ENCODE measurements at regions not wholly inside any gene's neighbourhood (a gene's known extent, or its start where the extent isn't known, plus 50 kb on each side); places are given as distances from the start of the nearest gene placed in this dataset.
"Not testable (repeated sequence)": the region's sequence is repeated elsewhere in the genome, so short reads cannot be mapped to it uniquely, and the experiment has no call there.

- FAIRE-seq = no peak
Measured at GRCh38 chr6:166718516-166718915, 91.5 kb upstream of the RPS6KA2 start.

- no peak for FAIRE-seq
Measured at GRCh38 chr6:166716910-166717617, 90.0 kb upstream of the RPS6KA2 start.

- FAIRE-seq = no peak
Measured at GRCh38 chr6:166715992-166716391, 88.9 kb upstream of the RPS6KA2 start.

GRCh38 chr6:166715065-166715464, 88.0 kb upstream of the RPS6KA2 start:
- no peak for FAIRE-seq

GRCh38 chr6:166714581-166714980, 87.5 kb upstream of the RPS6KA2 start:
- FAIRE-seq = no peak

- no peak for FAIRE-seq
Measured at GRCh38 chr6:166714187-166714510, 87.1 kb upstream of the RPS6KA2 start.

- FAIRE-seq = no peak
Measured at GRCh38 chr6:166713434-166714186, 86.6 kb upstream of the RPS6KA2 start.

- no peak for FAIRE-seq
Measured at GRCh38 chr6:166712286-166713228, 85.5 kb upstream of the RPS6KA2 start.

- no peak for FAIRE-seq
Measured at GRCh38 chr6:166710084-166710483, 83.0 kb upstream of the RPS6KA2 start.

- FAIRE-seq = no peak
Measured at GRCh38 chr6:166708460-166708859, 81.4 kb upstream of the RPS6KA2 start.

GRCh38 chr6:166707045-166707444, 80.0 kb upstream of the RPS6KA2 start:
- FAIRE-seq = no peak

GRCh38 chr6:166705069-166705468, 78.0 kb upstream of the RPS6KA2 start:
- FAIRE-seq = no peak

GRCh38 chr6:166704171-166704570, 77.1 kb upstream of the RPS6KA2 start:
- no peak for FAIRE-seq

- FAIRE-seq = no peak
Measured at GRCh38 chr6:166703149-166703710, 76.2 kb upstream of the RPS6KA2 start.

GRCh38 chr6:166701424-166701823, 74.4 kb upstream of the RPS6KA2 start:
- FAIRE-seq = not testable (repeated sequence)

- not testable (repeated sequence) for FAIRE-seq
Measured at GRCh38 chr6:166700871-166701270, 73.8 kb upstream of the RPS6KA2 start.

- FAIRE-seq = no peak
Measured at GRCh38 chr6:166697113-166697512, 70.1 kb upstream of the RPS6KA2 start.

- no peak for FAIRE-seq
Measured at GRCh38 chr6:166693880-166694279, 66.8 kb upstream of the RPS6KA2 start.

GRCh38 chr6:166692723-166693302, 65.8 kb upstream of the RPS6KA2 start:
- FAIRE-seq = no peak

- FAIRE-seq = no peak
Measured at GRCh38 chr6:166691746-166692145, 64.7 kb upstream of the RPS6KA2 start.

- no peak for FAIRE-seq
Measured at GRCh38 chr6:166691199-166691598, 64.1 kb upstream of the RPS6KA2 start.

GRCh38 chr6:166689687-166690086, 62.6 kb upstream of the RPS6KA2 start:
- FAIRE-seq = no peak

GRCh38 chr6:166688901-166689300, 61.9 kb upstream of the RPS6KA2 start:
- FAIRE-seq = no peak
